Naive thymus-derived CD4-positive, alpha-beta T cell (primary cell): ENCODE measurements at regions not wholly inside any gene's neighbourhood (a gene's known extent, or its start where the extent isn't known, plus 50 kb on each side); places are given as distances from the start of the nearest gene placed in this dataset.
"Not testable (repeated sequence)": the region's sequence is repeated elsewhere in the genome, so short reads cannot be mapped to it uniquely, and the experiment has no call there.

Experiments used
- ATAC-seq: fragments of 150-1000 bp; cut with Tn5 transposase; 2 replicates; pipeline ENCODE4 v1.10.0; 2021; ENCODE audit warnings: mild to moderate bottlenecking, moderate library complexity
- CTCF ChIA-PET: fragments of 350-600 bp; sonication (Branson Sonifier 250); formaldehyde crosslinking; loops from one replicate; lab custom pipeline; 2021; ENCODE audit warnings: antibody characterized with exemption; lab: Charles Lee
- POLR2A ChIA-PET: fragments of 350-600 bp; sonication (Branson Sonifier 250); formaldehyde crosslinking; loops from one replicate; lab custom pipeline; 2021; ENCODE audit warnings: antibody characterized with exemption, inconsistent platforms; lab: Charles Lee
- DNase-seq, 9 donors: peaks; one replicate each; pipeline versions ENCODE4 v3.0.0 to v3.0.0-alpha.2; 2020 to 2022; ENCODE audit warnings: mixed read lengths in 1 of 9
- H3K27ac ChIP-seq: one replicate; pipeline ENCODE4 v1.7.0; 2013; ENCODE audit warnings: mild to moderate bottlenecking, low read depth, low read length, moderate library complexity
- H3K27me3 ChIP-seq, 2 donors: one replicate each; pipeline ENCODE4 v1.7.0; 2013; ENCODE audit warnings: low read length in 2 of 2, mild to moderate bottlenecking in 2 of 2, moderate library complexity in 2 of 2; ENCODE audit not compliant: control insufficient read depth in 2 of 2, insufficient read depth in 2 of 2
- H3K36me3 ChIP-seq, 3 experiments: 1 replicate in 2 of 3; 2 replicates in 1 of 3; pipeline ENCODE4 v1.7.0; 2013; ENCODE audit warnings: low read length in 3 of 3, mild to moderate bottlenecking in 3 of 3, moderate library complexity in 1 of 3; ENCODE audit not compliant: insufficient read depth in 3 of 3, control insufficient read depth in 2 of 3
- H3K4me1 ChIP-seq, 2 donors: one replicate each; pipeline ENCODE4 v1.7.0; 2013; ENCODE audit warnings: low read length in 2 of 2, mild to moderate bottlenecking in 2 of 2, moderate library complexity in 1 of 2; ENCODE audit not compliant: control insufficient read depth in 2 of 2, insufficient read depth in 2 of 2
- H3K4me3 ChIP-seq: 2 replicates; pipeline ENCODE4 v1.7.0; 2013; ENCODE audit warnings: mild to moderate bottlenecking, low read length
- H3K9me3 ChIP-seq, 3 experiments: 1 replicate in 2 of 3; 2 replicates in 1 of 3; pipeline ENCODE4 v1.7.0; 2013; ENCODE audit warnings: low read length in 3 of 3; ENCODE audit not compliant: control insufficient read depth in 2 of 3
- H3K27ac Mint-ChIP-seq, 9 donors: one replicate each; pipeline ENCODE4 v1.8.0; 2020 to 2022; ENCODE audit warnings: mixed read lengths in 9 of 9, mild to moderate bottlenecking in 8 of 9, moderate library complexity in 5 of 9, inconsistent platforms in 2 of 9
- H3K27me3 Mint-ChIP-seq, 5 donors: one replicate each; pipeline ENCODE4 v1.8.0; 2021 to 2022; ENCODE audit warnings: mixed read lengths in 5 of 5, mild to moderate bottlenecking in 1 of 5
- H3K36me3 Mint-ChIP-seq, 5 donors: one replicate each; pipeline ENCODE4 v1.8.0; 2020 to 2022; ENCODE audit warnings: mixed read lengths in 5 of 5, mild to moderate bottlenecking in 3 of 5, inconsistent platforms in 1 of 5
- H3K4me1 Mint-ChIP-seq, 7 donors: one replicate each; pipeline ENCODE4 v1.8.0; 2020 to 2022; ENCODE audit warnings: mixed read lengths in 7 of 7, mild to moderate bottlenecking in 3 of 7, inconsistent platforms in 1 of 7
- H3K4me3 Mint-ChIP-seq, 10 donors: one replicate each; pipeline ENCODE4 v1.8.0; 2020 to 2022; ENCODE audit warnings: mild to moderate bottlenecking in 10 of 10, mixed read lengths in 10 of 10, moderate library complexity in 6 of 10, inconsistent platforms in 2 of 10
- H3K9me3 Mint-ChIP-seq, 11 donors: one replicate each; pipeline ENCODE4 v1.8.0; 2020 to 2022; ENCODE audit warnings: mixed read lengths in 11 of 11, mild to moderate bottlenecking in 4 of 11, inconsistent platforms in 1 of 11, moderate library complexity in 1 of 11
- intact Hi-C, 2 donors: fragments of 100-400 bp; cut with micrococcal nuclease; formaldehyde crosslinking; loops; one replicate each; pipeline ENCODE4 v1.15.1; 2023

GRCh38 chr6:139879241-139879640, 504.8 kb upstream of the CITED2 start:
- H3K36me3 Mint-ChIP-seq, H3K27ac Mint-ChIP-seq, H3K4me3 Mint-ChIP-seq, ATAC-seq, H3K9me3 ChIP-seq, H3K9me3 Mint-ChIP-seq, H3K36me3 ChIP-seq, H3K4me3 ChIP-seq, H3K4me1 ChIP-seq, CTCF ChIA-PET, POLR2A ChIA-PET, intact Hi-C loops, H3K27me3 ChIP-seq, DNase-seq, H3K27ac ChIP-seq: not testable (repeated sequence)
- Mint-ChIP-seq H3K27me3 (peaks cover 0 to 24% (median 19%) of the 10 kb centered on the region in 5 donors), H3K4me1 (peaks cover 0 to 12% (median 2%) of the 10 kb centered on the region in 7 donors)

GRCh38 chr6:139877828-139878405, 503.5 kb upstream of the CITED2 start:
- CTCF ChIA-PET: no interaction called here
- Mint-ChIP-seq H3K36me3 (no peaks in the 10 kb centered on the region), H3K27ac (no peak overlapping the region), H3K9me3 (no peaks in the 10 kb centered on the region), H3K4me1 (peaks cover 0 to 9% (median 2%) of the 10 kb centered on the region in 7 donors), H3K4me3 (no peak overlapping the region), H3K27me3 (peaks cover 0 to 24% (median 19%) of the 10 kb centered on the region in 5 donors)
- DNase-seq: no peak
- Histone ChIP-seq H3K27ac (no peak overlapping the region), H3K9me3 (no peaks in the 10 kb centered on the region), H3K4me3 (no peak overlapping the region), H3K4me1 (no peaks in the 10 kb centered on the region), H3K36me3 (no peaks in the 10 kb centered on the region), H3K27me3 (no peaks in the 10 kb centered on the region)
- POLR2A ChIA-PET: no interaction called here
- ATAC-seq: no peak
- intact Hi-C loops: no loop called here

GRCh38 chr6:139872665-139873064, 498.2 kb upstream of the CITED2 start:
- ChIA-PET CTCF (no interaction called here), POLR2A (interaction anchor here (0.6 kb wide), 1 partner anchor 77 kb away, joined by 11 read pairs; no protein-coding TSS in a partner anchor)
- H3K27me3 Mint-ChIP-seq: peaks cover 0 to 14% (median 4%) of the 10 kb centered on the region in 5 donors
- no peaks in the 10 kb centered on the region for H3K9me3 Mint-ChIP-seq
- no peaks in the 10 kb centered on the region for H3K9me3 ChIP-seq
- no peaks in the 10 kb centered on the region for H3K36me3 ChIP-seq
- intact Hi-C loops: no loop called here
- no peak overlapping the region for H3K27ac Mint-ChIP-seq
- peaks cover 0 to 1% (median 0%) of the 10 kb centered on the region in 7 donors for H3K4me1 Mint-ChIP-seq
- no peak overlapping the region for H3K4me3 Mint-ChIP-seq
- no peaks in the 10 kb centered on the region for H3K36me3 Mint-ChIP-seq
- no peaks in the 10 kb centered on the region for H3K4me1 ChIP-seq
- no peak overlapping the region for H3K27ac ChIP-seq
- H3K4me3 ChIP-seq: no peak overlapping the region
- DNase-seq (no peak), ATAC-seq (no peak)
- no peaks in the 10 kb centered on the region for H3K27me3 ChIP-seq

GRCh38 chr6:139871803-139872510, 497.5 kb upstream of the CITED2 start:
- Histone ChIP-seq H3K27ac (no peak overlapping the region), H3K4me3 (no peak overlapping the region), H3K36me3 (no peaks in the 10 kb centered on the region), H3K9me3 (no peaks in the 10 kb centered on the region), H3K27me3 (no peaks in the 10 kb centered on the region), H3K4me1 (no peaks in the 10 kb centered on the region)
- ChIA-PET POLR2A (interaction anchor here (0.6 kb wide), 1 partner anchor 78 kb away, joined by 11 read pairs; no protein-coding TSS in a partner anchor), CTCF (interaction anchor here (0.6 kb wide), 2 partner anchors 455 to 1765 kb away, joined by 5 to 8 read pairs; no protein-coding TSS in a partner anchor)
- Mint-ChIP-seq H3K27ac (peak overlapping the region in 1 of 9 donors; percentile 51), H3K4me3 (no peak overlapping the region), H3K36me3 (no peaks in the 10 kb centered on the region), H3K9me3 (no peaks in the 10 kb centered on the region), H3K27me3 (peaks cover 0 to 14% (median 4%) of the 10 kb centered on the region in 5 donors), H3K4me1 (peaks cover 0 to 1% (median 0%) of the 10 kb centered on the region in 7 donors)
- DNase-seq (no peak), ATAC-seq (no peak)
- intact Hi-C loops: no loop called here

- no peaks in the 10 kb centered on the region for H3K9me3 ChIP-seq
- H3K27me3 Mint-ChIP-seq: peaks cover 0 to 14% (median 4%) of the 10 kb centered on the region in 5 donors
- no peak overlapping the region for H3K27ac Mint-ChIP-seq
- ChIA-PET POLR2A (no interaction called here), CTCF (interaction anchor here (0.6 kb wide), 2 partner anchors 454 to 1766 kb away, joined by 5 to 8 read pairs; no protein-coding TSS in a partner anchor)
- intact Hi-C loops: no loop called here
- no peaks in the 10 kb centered on the region for H3K36me3 Mint-ChIP-seq
- H3K4me3 Mint-ChIP-seq: no peak overlapping the region
- H3K27me3 ChIP-seq: no peaks in the 10 kb centered on the region
- DNase-seq: no peak
- H3K4me3 ChIP-seq: no peak overlapping the region
- H3K4me1 Mint-ChIP-seq: peaks cover 0 to 1% (median 0%) of the 10 kb centered on the region in 7 donors
- no peaks in the 10 kb centered on the region for H3K36me3 ChIP-seq
- no peaks in the 10 kb centered on the region for H3K9me3 Mint-ChIP-seq
- no peaks in the 10 kb centered on the region for H3K4me1 ChIP-seq
- H3K27ac ChIP-seq: no peak overlapping the region
- ATAC-seq: no peak
These were observed 496.8 kb upstream of the CITED2 start for GRCh38 chr6:139871165-139871710.

DNA sequence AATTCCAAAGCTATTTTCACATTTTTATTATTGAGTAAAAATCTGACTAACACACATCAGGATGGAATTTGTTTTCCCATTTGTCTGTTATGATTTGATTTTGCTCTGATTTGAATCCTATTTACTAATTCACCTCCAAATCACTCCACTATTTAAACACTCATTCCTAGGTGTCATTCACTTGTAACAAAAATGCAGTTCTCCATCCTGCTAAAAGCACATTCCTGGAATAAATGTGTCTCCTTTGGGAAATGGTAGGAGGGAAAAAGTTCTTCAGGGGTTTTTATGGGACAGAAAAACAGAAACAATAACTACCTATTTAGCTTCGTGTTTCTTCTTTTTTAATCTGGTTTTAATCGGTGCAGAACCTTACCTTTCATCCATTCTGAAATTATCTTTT, 494.1 kb upstream of the CITED2 start:
- H3K27me3 ChIP-seq: no peaks in the 10 kb centered on the region
- Mint-ChIP-seq H3K27ac (no peak overlapping the region), H3K9me3 (no peaks in the 10 kb centered on the region), H3K36me3 (peaks cover 0 to 3% (median 0%) of the 10 kb centered on the region in 5 donors), H3K4me1 (peaks cover 0 to 1% (median 0%) of the 10 kb centered on the region in 7 donors), H3K4me3 (no peak overlapping the region), H3K27me3 (peaks cover 0 to 7% (median 3%) of the 10 kb centered on the region in 5 donors)
- H3K4me3 ChIP-seq: no peak overlapping the region
- ATAC-seq (no peak), DNase-seq (no peak)
- ChIA-PET POLR2A (no interaction called here), CTCF (no interaction called here)
- H3K27ac ChIP-seq: no peak overlapping the region
- intact Hi-C loops: no loop called here
- no peaks in the 10 kb centered on the region for H3K4me1 ChIP-seq
- H3K36me3 ChIP-seq: no peaks in the 10 kb centered on the region
- no peaks in the 10 kb centered on the region for H3K9me3 ChIP-seq
